ENCODE measurements at regions not wholly inside any gene's neighbourhood (a gene's known extent, or its start where the extent isn't known, plus 50 kb on each side); places are given as distances from the start of the nearest gene placed in this dataset.
"Not testable (repeated sequence)": the region's sequence is repeated elsewhere in the genome, so short reads cannot be mapped to it uniquely, and the experiment has no call there.

DNA sequence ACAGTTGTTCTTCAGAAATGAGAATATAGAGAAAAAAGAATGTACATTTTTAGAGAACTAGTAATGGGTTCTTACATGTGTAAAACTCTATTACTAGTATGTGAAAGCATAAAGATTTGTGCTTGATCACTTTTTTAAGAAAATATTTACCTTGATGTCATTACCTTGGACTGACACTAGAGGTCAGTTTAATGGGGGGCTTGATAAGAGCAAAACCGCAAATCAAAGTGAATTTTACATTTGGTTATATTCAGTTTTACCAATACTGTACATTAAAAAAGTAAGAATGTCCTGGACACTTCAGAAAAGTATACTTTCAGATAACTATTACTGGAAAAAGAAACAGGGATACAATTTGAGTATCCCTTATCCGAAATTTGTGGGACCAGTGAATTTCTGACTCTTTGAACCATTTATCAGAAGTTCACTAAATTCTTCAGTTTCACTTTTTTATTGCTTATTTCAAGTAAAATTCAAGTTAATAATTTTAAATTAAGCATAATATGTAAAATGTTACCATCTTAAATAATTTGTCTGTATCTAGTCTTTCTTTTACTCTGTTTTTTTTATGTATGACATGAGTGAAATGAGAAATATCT, 1149.5 kb downstream of the DSC3 start:
- Mint-ChIP-seq H3K27me3 (no peaks in the 10 kb centered on the region), H3K4me1 (ENCODE audit: low read depth) (no peaks in the 10 kb centered on the region), H3K9me3 (peaks cover 6% of the 10 kb centered on the region)

DNA sequence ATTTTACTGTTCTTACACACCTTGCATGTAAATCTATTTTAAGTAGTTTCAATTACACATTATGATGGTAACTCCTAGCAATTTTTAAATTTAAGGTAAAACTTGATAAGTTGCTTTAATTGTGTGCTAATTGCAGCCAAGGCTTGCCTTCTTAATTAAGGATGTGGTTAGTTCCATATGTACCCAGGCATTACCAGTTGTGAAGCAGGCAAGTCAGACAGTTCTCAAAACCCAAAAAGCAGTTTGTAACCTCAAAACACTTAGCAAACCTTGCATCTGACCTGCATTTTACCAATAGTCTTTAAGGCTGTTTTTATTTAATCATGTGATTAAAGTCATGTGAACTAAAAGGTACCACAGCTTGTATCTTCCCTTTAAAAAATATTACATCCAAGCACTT, 1159.4 kb downstream of the DSC3 start:
- Mint-ChIP-seq H3K27me3 (no peaks in the 10 kb centered on the region), H3K4me3 (no peak overlapping the region), H3K4me1 (ENCODE audit: low read depth) (no peaks in the 10 kb centered on the region), H3K27ac (no peak overlapping the region), H3K9me3 (peaks cover 6% of the 10 kb centered on the region), H3K36me3 (ENCODE audit: low read depth) (no peaks in the 10 kb centered on the region)

More for the DNA sequence above, 1149.5 kb downstream of the DSC3 start:
- H3K36me3 Mint-ChIP-seq (ENCODE audit: low read depth), result no peaks in the 10 kb centered on the region
- no peak overlapping the region for H3K27ac Mint-ChIP-seq
- H3K4me3 Mint-ChIP-seq, result no peak overlapping the region

DNA sequence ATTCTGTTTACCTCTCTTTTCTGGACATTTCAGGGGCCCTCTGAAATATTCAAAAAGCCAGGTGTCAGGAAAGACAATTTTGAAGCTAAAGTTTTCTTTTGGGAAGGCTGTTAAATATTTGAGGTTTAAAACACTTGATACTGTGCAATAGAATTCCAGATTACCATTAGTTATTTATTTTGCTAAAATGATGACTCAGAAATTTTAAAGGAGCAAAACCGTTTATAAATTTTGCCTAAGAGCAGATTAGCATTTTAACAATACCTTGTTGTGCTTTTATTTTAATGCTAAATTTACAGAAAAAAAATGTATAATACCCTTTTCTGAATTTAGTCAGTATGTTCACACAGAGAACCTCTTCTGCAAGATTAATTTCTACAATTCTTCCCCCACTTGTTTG, 1159.9 kb downstream of the DSC3 start:
- Mint-ChIP-seq H3K36me3 (ENCODE audit: low read depth) (no peaks in the 10 kb centered on the region), H3K27ac (no peak overlapping the region), H3K4me1 (ENCODE audit: low read depth) (no peaks in the 10 kb centered on the region), H3K27me3 (no peaks in the 10 kb centered on the region), H3K4me3 (no peak overlapping the region), H3K9me3 (peaks cover 6% of the 10 kb centered on the region)

DNA sequence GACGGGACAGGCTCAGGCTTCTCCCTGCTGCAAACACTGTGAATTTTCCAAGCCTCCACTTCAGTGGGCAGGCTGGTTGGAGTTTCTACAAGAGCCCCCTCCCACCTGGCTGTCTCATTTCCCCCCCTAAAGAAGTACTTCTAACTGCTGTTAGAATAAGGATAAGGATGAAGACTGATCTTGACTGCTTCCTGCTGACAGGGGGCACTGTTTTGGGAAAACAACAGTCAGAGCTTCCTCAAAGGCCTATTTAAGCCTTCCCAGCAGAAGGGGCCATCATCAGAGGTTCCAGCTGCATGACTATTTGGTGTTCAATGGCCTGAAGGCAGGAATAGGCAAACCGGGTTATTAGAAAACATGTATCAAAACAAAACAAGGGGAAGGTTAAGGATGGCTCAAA, 1162.8 kb downstream of the DSC3 start:
- Mint-ChIP-seq H3K9me3 (peaks cover 11% of the 10 kb centered on the region), H3K36me3 (ENCODE audit: low read depth) (no peaks in the 10 kb centered on the region), H3K27ac (no peak overlapping the region), H3K4me3 (no peak overlapping the region), H3K27me3 (no peaks in the 10 kb centered on the region), H3K4me1 (ENCODE audit: low read depth) (no peaks in the 10 kb centered on the region)

DNA sequence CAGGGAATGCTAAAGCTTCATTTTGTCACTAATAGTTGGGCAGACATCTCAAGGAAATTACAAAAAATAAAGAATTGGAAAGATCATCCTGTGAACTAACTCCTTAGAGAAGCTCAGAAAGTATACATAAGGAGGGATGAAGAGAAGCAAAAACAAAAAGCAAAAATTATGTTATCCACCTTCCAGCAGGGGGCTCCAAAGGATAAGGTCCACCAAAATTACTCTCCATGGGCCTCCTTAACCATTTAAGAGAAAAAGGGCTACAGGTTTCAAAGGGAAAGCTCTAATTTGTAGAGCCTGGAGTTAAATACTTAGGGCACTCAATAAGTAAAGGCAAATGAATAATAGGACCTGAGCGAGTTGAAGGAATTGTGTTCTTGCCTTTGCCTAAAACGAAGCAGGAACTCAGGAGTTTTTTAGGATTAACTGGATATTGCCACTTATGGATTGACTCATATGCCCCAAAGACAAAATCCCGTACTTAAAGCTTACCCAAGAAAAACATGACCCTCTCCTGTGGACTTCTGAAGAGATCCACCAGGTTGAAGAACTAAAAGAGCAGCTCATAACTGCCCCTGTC, 1167.9 kb downstream of the DSC3 start:
- Mint-ChIP-seq H3K9me3 (peaks cover 5% of the 10 kb centered on the region), H3K4me1 (ENCODE audit: low read depth) (no peaks in the 10 kb centered on the region)

DNA sequence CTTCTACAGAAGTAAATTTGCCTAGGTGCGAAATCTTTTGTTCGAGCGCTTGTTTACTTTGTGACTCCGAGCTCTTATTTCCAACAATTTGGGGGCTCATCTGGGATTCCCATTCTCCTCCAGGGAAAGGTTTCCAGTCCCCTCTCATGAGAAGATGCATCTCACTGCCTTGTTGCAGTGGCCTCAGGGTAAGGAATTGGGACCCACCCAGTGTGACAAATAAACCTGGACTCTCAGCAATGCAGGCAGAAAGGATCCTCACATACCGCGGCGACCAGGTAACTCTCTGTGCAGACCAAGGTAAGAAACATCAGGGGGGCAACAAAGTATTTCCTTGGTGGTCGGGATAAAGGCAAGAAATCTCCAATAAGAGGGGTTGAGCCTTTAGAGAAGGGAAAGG, 1169.3 kb downstream of the DSC3 start:
- H3K9me3 Mint-ChIP-seq, result peaks cover 11% of the 10 kb centered on the region
- H3K27ac Mint-ChIP-seq, result no peak overlapping the region
- no peaks in the 10 kb centered on the region for H3K36me3 Mint-ChIP-seq (ENCODE audit: low read depth)
- H3K4me3 Mint-ChIP-seq, result no peak overlapping the region
- H3K27me3 Mint-ChIP-seq, result no peaks in the 10 kb centered on the region
- H3K4me1 Mint-ChIP-seq (ENCODE audit: low read depth), result no peaks in the 10 kb centered on the region

More for the DNA sequence above, 1167.9 kb downstream of the DSC3 start:
- Mint-ChIP-seq H3K27me3 (no peaks in the 10 kb centered on the region), H3K4me3 (no peak overlapping the region), H3K27ac (no peak overlapping the region), H3K36me3 (ENCODE audit: low read depth) (no peaks in the 10 kb centered on the region)

DNA sequence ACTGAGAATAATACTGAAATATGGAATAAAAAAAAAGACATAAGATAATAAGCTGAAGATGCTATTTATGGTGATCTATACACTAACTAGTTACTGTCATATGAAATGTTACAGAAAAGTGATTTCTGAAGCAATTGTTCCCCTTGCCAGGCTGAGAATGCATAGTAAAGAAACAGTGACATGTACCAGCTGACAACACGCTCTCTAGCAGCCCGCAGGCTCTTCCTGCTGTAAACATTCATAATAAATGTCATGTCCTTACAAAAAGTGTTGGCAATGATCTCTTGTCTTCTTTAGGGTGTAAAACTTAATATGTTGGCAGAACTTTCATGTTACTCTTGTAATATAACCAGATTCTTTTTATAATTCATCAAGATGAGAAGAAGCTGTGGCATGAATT, 1171.3 kb downstream of the DSC3 start:
- Mint-ChIP-seq H3K27ac (no peak overlapping the region), H3K4me3 (no peak overlapping the region), H3K36me3 (ENCODE audit: low read depth) (no peaks in the 10 kb centered on the region), H3K4me1 (ENCODE audit: low read depth) (no peaks in the 10 kb centered on the region), H3K27me3 (no peaks in the 10 kb centered on the region), H3K9me3 (peaks cover 9% of the 10 kb centered on the region)

DNA sequence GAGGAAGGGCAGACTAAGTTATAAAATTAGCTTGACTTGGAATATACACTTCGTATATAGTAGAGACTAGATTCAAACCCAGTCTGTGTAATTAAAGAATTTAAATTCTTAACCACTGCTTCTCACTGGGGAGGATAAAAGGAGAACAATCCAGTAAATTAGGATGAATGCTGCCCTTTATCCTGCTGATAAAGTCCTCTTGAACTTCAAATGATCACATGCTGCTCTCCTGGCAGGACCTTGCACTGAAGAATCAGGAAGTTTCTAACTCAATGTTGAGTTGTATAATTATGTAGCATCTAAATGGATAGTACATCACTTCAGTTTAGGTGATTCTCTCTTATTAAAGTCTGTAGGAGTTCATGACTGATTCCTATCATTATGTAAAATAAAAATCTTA, 1179.7 kb downstream of the DSC3 start:
- Mint-ChIP-seq H3K4me1 (ENCODE audit: low read depth) (no peaks in the 10 kb centered on the region), H3K27ac (no peak overlapping the region), H3K27me3 (no peaks in the 10 kb centered on the region), H3K4me3 (no peak overlapping the region), H3K36me3 (ENCODE audit: low read depth) (no peaks in the 10 kb centered on the region), H3K9me3 (peaks cover 4% of the 10 kb centered on the region)

DNA sequence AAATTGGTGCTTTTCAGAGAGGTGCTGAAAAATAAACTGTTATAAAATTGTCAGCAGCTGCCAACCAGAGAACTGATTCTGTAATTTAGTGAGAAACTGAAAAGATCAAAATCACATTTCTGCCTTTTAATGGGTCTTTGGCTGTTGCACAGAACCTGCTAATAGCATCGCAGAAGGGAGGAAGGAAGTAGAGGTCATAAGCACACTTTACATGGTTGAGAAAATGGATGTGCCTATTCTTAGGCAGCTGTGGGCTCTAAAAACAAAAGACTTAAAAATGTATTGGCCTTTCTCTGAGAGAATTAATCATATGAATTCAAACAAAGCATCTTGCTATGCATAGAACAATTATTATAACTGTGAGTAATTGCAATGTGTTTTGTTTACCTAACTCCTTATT, 1186.9 kb downstream of the DSC3 start:
- Mint-ChIP-seq H3K27me3 (no peaks in the 10 kb centered on the region), H3K4me3 (no peak overlapping the region), H3K27ac (no peak overlapping the region), H3K36me3 (ENCODE audit: low read depth) (no peaks in the 10 kb centered on the region), H3K9me3 (peaks cover 9% of the 10 kb centered on the region), H3K4me1 (ENCODE audit: low read depth) (no peaks in the 10 kb centered on the region)

DNA sequence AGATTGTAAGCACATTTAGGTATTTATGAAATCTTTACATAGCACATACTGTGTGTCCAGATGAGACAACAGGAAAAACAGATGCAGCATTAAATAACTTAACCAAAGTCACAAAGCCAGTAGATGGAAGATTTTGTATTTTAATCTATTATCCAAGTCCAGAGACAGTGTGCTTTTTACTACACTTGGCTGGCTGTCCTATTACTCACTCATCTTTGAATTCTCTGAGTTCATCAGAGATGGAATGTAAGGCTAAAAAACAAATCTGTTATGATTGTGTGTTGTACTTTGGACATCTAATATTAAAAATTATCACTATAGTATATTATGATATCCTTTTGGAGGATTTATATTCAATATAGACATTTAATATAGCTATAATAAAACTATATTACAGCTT, 1189.4 kb downstream of the DSC3 start:
- Mint-ChIP-seq H3K9me3 (peaks cover 8% of the 10 kb centered on the region), H3K27me3 (no peaks in the 10 kb centered on the region), H3K4me3 (no peak overlapping the region), H3K27ac (no peak overlapping the region), H3K36me3 (ENCODE audit: low read depth) (no peaks in the 10 kb centered on the region), H3K4me1 (ENCODE audit: low read depth) (no peaks in the 10 kb centered on the region)

DNA sequence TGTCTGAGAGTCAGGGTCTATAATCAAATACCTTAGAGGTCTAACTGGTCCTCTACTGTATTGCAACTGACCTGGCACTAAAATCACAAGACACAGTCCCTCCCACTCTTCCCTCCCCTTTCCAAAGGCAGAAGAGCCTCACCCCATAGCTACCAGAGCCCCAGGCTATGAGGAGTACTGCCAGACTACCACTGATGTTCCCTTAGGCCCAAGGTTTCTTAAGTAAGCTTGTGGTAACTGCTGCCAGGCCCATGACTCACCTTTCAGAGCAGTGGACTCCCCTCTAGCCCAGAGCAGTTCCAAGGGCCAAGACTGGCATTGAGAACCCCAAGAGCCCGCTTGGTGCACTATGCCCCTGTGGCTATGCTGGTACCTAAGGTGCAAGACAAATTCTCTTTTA, 1193.4 kb downstream of the DSC3 start:
- Mint-ChIP-seq H3K4me1 (ENCODE audit: low read depth) (no peaks in the 10 kb centered on the region), H3K9me3 (peaks cover 3% of the 10 kb centered on the region), H3K27me3 (no peaks in the 10 kb centered on the region)

DNA sequence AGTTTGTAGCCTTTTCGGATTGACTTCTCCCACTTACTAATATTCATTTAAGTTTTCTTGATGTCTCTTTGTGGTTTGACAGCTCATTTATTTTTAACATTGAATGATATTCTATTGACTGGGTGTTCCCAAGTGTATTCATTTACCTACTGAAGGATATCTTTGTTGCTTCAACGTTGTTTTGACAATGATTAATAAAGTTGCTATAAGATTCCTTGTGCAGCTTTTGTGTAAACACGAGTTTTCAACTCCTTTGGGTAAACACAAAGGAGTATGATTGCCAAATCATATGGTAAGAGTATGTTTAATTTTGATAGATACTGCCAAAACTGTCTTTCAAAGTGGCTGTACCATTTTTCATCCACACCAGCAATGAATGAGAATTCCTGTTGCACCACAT, 1200.9 kb downstream of the DSC3 start:
- Mint-ChIP-seq H3K9me3 (peaks cover 15% of the 10 kb centered on the region), H3K27me3 (no peaks in the 10 kb centered on the region), H3K36me3 (ENCODE audit: low read depth) (no peaks in the 10 kb centered on the region), H3K27ac (no peak overlapping the region), H3K4me3 (no peak overlapping the region), H3K4me1 (ENCODE audit: low read depth) (no peaks in the 10 kb centered on the region)

More for the DNA sequence above, 1193.4 kb downstream of the DSC3 start:
- Mint-ChIP-seq H3K27ac (no peak overlapping the region), H3K4me3 (no peak overlapping the region), H3K36me3 (ENCODE audit: low read depth) (no peaks in the 10 kb centered on the region)

DNA sequence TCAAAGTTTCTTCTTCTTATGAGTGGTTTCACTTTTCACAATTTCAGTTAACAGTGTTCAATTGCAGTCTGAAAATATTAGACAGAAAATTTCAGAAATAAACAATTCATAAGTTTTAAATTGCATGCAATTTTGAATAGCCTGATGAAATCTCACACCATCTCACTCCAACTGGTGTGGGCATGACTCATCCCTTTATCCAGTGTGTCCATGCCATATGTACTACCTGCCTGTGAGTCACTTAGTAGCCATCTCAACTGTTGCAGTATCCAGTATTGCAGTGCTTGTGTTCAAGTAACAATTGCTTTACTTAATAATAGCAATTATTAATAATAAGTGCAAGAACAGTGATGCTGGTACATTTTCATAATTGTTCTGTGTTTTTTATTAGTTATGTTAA, 1202.5 kb downstream of the DSC3 start:
- no peaks in the 10 kb centered on the region for H3K4me1 Mint-ChIP-seq (ENCODE audit: low read depth)
- H3K36me3 Mint-ChIP-seq (ENCODE audit: low read depth), result no peaks in the 10 kb centered on the region
- no peak overlapping the region for H3K4me3 Mint-ChIP-seq
- H3K27me3 Mint-ChIP-seq, result no peaks in the 10 kb centered on the region
- no peak overlapping the region for H3K27ac Mint-ChIP-seq
- H3K9me3 Mint-ChIP-seq, result peaks cover 15% of the 10 kb centered on the region

DNA sequence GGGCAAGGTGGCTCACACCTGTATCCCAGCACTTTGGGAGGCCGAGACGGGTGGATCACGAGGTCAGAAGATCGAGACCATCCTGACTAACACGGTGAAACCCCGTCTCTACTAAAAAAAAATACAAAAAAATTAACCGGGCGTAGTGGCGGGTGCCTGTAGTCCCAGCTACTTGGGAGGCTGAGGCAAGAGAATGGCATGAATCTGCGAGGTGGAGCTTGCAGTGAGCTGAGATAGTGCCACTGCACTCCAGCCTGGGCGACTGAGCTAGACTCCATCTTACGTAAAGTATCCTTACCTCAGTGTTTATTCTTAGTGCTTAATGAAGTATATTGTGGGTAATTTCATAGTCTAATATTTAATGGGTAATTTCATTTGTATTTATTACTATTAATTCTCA, 1203.6 kb downstream of the DSC3 start:
- not testable (repeated sequence) for H3K36me3 Mint-ChIP-seq (ENCODE audit: low read depth); H3K27ac Mint-ChIP-seq; H3K27me3 Mint-ChIP-seq; H3K4me3 Mint-ChIP-seq; H3K4me1 Mint-ChIP-seq (ENCODE audit: low read depth)
- H3K9me3 Mint-ChIP-seq, result peaks cover 19% of the 10 kb centered on the region

DNA sequence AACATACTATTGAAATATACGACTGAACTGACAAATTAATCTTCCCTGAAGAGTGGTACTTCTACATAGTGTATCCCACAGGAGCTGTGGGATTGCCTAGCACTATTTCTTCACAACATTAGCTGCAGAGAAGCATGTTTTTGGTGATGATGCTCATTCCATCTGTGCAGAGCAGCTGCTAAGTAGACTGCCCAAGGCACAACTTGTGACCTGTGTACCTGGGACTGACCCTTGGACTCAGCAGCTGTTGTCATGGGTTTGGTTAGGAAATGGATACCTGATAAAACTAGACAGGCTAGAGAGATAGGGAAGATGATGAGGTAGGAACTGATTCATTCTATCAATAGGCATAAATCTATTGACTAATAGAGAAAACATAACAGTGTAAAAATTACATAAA, 1204.0 kb downstream of the DSC3 start:
- no peak overlapping the region for H3K4me3 Mint-ChIP-seq
- peaks cover 21% of the 10 kb centered on the region for H3K9me3 Mint-ChIP-seq
- no peak overlapping the region for H3K27ac Mint-ChIP-seq
- H3K4me1 Mint-ChIP-seq (ENCODE audit: low read depth), result no peaks in the 10 kb centered on the region
- no peaks in the 10 kb centered on the region for H3K27me3 Mint-ChIP-seq
- H3K36me3 Mint-ChIP-seq (ENCODE audit: low read depth), result no peaks in the 10 kb centered on the region

DNA sequence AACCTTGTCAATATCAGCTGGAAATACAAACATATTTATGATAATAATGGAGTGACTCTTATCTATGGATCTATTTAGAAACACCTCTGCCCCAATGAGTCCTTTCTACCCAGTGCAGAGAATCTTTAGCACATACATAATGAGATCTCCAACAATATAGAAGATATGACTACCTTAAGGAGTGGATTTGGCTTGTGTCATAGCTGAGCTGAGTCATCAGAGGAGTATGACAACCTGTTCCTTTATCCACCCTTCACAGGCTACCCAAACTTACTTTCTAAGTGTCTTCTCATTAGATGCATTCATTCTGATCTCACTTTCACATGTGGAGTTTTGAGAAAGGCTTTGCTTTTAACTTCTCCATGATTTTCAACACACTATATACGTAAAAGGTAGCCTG, 1218.9 kb downstream of the DSC3 start:
- no peaks in the 10 kb centered on the region for H3K27me3 Mint-ChIP-seq
- no peaks in the 10 kb centered on the region for H3K36me3 Mint-ChIP-seq (ENCODE audit: low read depth)
- no peak overlapping the region for H3K4me3 Mint-ChIP-seq
- H3K27ac Mint-ChIP-seq, result no peak overlapping the region
- peaks cover 12% of the 10 kb centered on the region for H3K9me3 Mint-ChIP-seq
- H3K4me1 Mint-ChIP-seq (ENCODE audit: low read depth), result no peaks in the 10 kb centered on the region
